IMR-90 (cell line): ENCODE measurements at regions not wholly inside any gene's neighbourhood (a gene's known extent, or its start where the extent isn't known, plus 50 kb on each side); places are given as distances from the start of the nearest gene placed in this dataset.

Source experiments
- ATAC-seq: fragments of 200-7000 bp; cut with Tn5 transposase; 2 replicates; pipeline ENCODE4 v1.9.1; 2020; ENCODE audit warnings: low read depth, mild to moderate bottlenecking, moderate library complexity
- BruUV-seq: library from RNA; stranded (reverse); fragments of 400-500 nt; replicated peaks from 2 replicates; lab custom pipeline; 2021; lab: Mats Ljungman, UMichigan
- CTCF ChIA-PET: fragments of 300-600 bp; formaldehyde crosslinking; extraction: SDS; loops from one replicate; lab custom pipeline; 2021; ENCODE audit warnings: antibody characterized with exemption; lab: Yijun Ruan, JAX
- POLR2A ChIA-PET: fragments of 300-600 bp; sonication (Branson Sonifier 250); formaldehyde crosslinking; loops from one replicate; lab custom pipeline; 2022; ENCODE audit warnings: antibody characterized with exemption; ENCODE audit not compliant: unreplicated experiment; lab: Charles Lee
- DNase-seq: peaks from one replicate; pipeline ENCODE4 v3.0.0; 2013
- H2AFZ ChIP-seq: replicated peaks from 2 replicates; pipeline ENCODE3; 2013; ENCODE audit warnings: low read length, mild to moderate bottlenecking; ENCODE audit not compliant: poor library complexity
- H2AK5ac ChIP-seq: 2 replicates; pipeline ENCODE4 v1.6.1; 2013; ENCODE audit warnings: low read depth, low read length, inconsistent platforms
- H2AK9ac ChIP-seq: replicated peaks from 2 replicates; pipeline ENCODE3; 2013; ENCODE audit warnings: mild to moderate bottlenecking, low read depth, low read length, moderate library complexity; ENCODE audit not compliant: poor library complexity
- H2BK120ac ChIP-seq: 2 replicates; pipeline ENCODE4 v1.6.1; 2013; ENCODE audit warnings: low read depth, low read length, inconsistent platforms
- H2BK15ac ChIP-seq: 3 replicates; pipeline ENCODE4 v1.6.1; 2013; ENCODE audit warnings: low read depth, low read length, inconsistent platforms
- H2BK20ac ChIP-seq: 2 replicates; pipeline ENCODE4 v1.6.1; 2013; ENCODE audit warnings: low read depth, mild to moderate bottlenecking, inconsistent platforms, low read length, moderate library complexity
- H2BK5ac ChIP-seq: 2 replicates; pipeline ENCODE4 v1.6.1; 2013; ENCODE audit warnings: mild to moderate bottlenecking, low read depth, low read length, inconsistent platforms; ENCODE audit not compliant: poor library complexity, severe bottlenecking
- H3K14ac ChIP-seq: replicated peaks from 2 replicates; pipeline ENCODE4 v1.6.1; 2013; ENCODE audit warnings: low read depth, low read length, inconsistent platforms
- H3K18ac ChIP-seq: 2 replicates; pipeline ENCODE4 v1.6.1; 2013; ENCODE audit warnings: low read depth, low read length, control low read depth
- H3K23ac ChIP-seq: 2 replicates; pipeline ENCODE4 v1.6.1; 2013; ENCODE audit warnings: low read depth, low read length, inconsistent platforms
- H3K27ac ChIP-seq: 2 replicates; pipeline ENCODE4 v1.5.1; 2013; ENCODE audit warnings: mild to moderate bottlenecking, control low read depth, low read length; ENCODE audit not compliant: insufficient read depth
- H3K27me3 ChIP-seq: 2 replicates; pipeline ENCODE4 v1.6.1; 2013; ENCODE audit warnings: low read length; ENCODE audit not compliant: control insufficient read depth, insufficient read depth
- H3K36me3 ChIP-seq: 2 replicates; pipeline ENCODE4 v1.6.1; 2013; ENCODE audit warnings: low read length, mixed read lengths; ENCODE audit not compliant: control insufficient read depth, insufficient read depth
- H3K4ac ChIP-seq: 2 replicates; pipeline ENCODE4 v1.6.1; 2013; ENCODE audit warnings: low read depth, low read length, inconsistent platforms
- H3K4me1 ChIP-seq: 2 replicates; pipeline ENCODE4 v1.6.1; 2013; ENCODE audit warnings: low read length, mixed read lengths; ENCODE audit not compliant: control insufficient read depth, insufficient read depth
- H3K4me2 ChIP-seq: 2 replicates; pipeline ENCODE4 v1.6.1; 2013; ENCODE audit warnings: low read depth, mild to moderate bottlenecking, control low read depth, low read length, moderate library complexity
- H3K4me3 ChIP-seq: 2 replicates; pipeline ENCODE4 v1.5.1; 2013; ENCODE audit warnings: low read depth, mild to moderate bottlenecking, control low read depth, low read length, moderate library complexity; ENCODE audit not compliant: insufficient read depth
- H3K56ac ChIP-seq: 2 replicates; pipeline ENCODE4 v1.6.1; 2013; ENCODE audit warnings: low read length, inconsistent platforms; ENCODE audit not compliant: insufficient read depth; ENCODE audit errors: extremely low read depth
- H3K79me1 ChIP-seq, 2 experiments: 2 replicates each; pipeline ENCODE4 v1.6.1; 2013; ENCODE audit warnings: low read length in 2 of 2, inconsistent platforms in 1 of 2, low read depth in 1 of 2
- H3K9ac ChIP-seq: 2 replicates; pipeline ENCODE4 v1.6.1; 2013; ENCODE audit warnings: low read depth, low read length, control low read depth
- H3K9me1 ChIP-seq: 2 replicates; pipeline ENCODE4 v1.6.1; 2013; ENCODE audit warnings: low read length, inconsistent platforms; ENCODE audit not compliant: insufficient read depth
- H3K9me3 ChIP-seq: 2 replicates; pipeline ENCODE4 v1.6.1; 2013; ENCODE audit warnings: low read length; ENCODE audit not compliant: control insufficient read depth, insufficient read depth
- H4K20me1 ChIP-seq: 2 replicates; pipeline ENCODE4 v1.6.1; 2013; ENCODE audit warnings: low read length, inconsistent platforms; ENCODE audit not compliant: insufficient read depth
- H4K5ac ChIP-seq: 2 replicates; pipeline ENCODE4 v1.6.1; 2013; ENCODE audit warnings: mild to moderate bottlenecking, low read depth, low read length, control low read depth
- H4K8ac ChIP-seq, 2 experiments: 2 replicates each; pipeline ENCODE4 v1.6.1; 2013; ENCODE audit warnings: low read depth in 2 of 2, low read length in 2 of 2, control low read depth in 1 of 2, inconsistent platforms in 1 of 2
- H4K91ac ChIP-seq: 2 replicates; pipeline ENCODE4 v1.6.1; 2013; ENCODE audit warnings: low read depth, low read length, inconsistent platforms; ENCODE audit not compliant: insufficient read depth
- CHD1 ChIP-seq: IDR thresholded peaks from 2 replicates; pipeline ENCODE4 v1.6.1; 2012; ENCODE audit warnings: low read depth, low read length, improper control_type of control experiment
- FOS ChIP-seq: fragments of 150-350 bp; IDR thresholded peaks from 2 replicates; pipeline ENCODE4 v1.6.1; 2016; ENCODE audit warnings: low read depth, low read length
- MAFK ChIP-seq: IDR thresholded peaks from 2 replicates; pipeline ENCODE4 v1.6.1; 2012; ENCODE audit warnings: low read depth, low read length, improper control_type of control experiment
- MAZ ChIP-seq: IDR thresholded peaks from 2 replicates; pipeline ENCODE4 v1.6.1; 2012; ENCODE audit warnings: low read depth, mild to moderate bottlenecking, low read length, improper control_type of control experiment, moderate library complexity, borderline replicate concordance
- MXI1 ChIP-seq: IDR thresholded peaks from 2 replicates; pipeline ENCODE4 v1.6.1; 2012; ENCODE audit warnings: low read depth, mild to moderate bottlenecking, low read length, moderate library complexity, borderline replicate concordance
- POLR2A ChIP-seq: IDR thresholded peaks from 2 replicates; pipeline ENCODE4 v1.6.1; 2012; ENCODE audit warnings: mild to moderate bottlenecking, low read depth, low read length
- RAD21 ChIP-seq: IDR thresholded peaks from 2 replicates; pipeline ENCODE4 v1.6.1; 2012; ENCODE audit warnings: low read length, improper control_type of control experiment
- RCOR1 ChIP-seq: IDR thresholded peaks from 2 replicates; pipeline ENCODE4 v1.6.1; 2012; ENCODE audit warnings: mild to moderate bottlenecking, low read length, improper control_type of control experiment; ENCODE audit not compliant: insufficient replicate concordance
- RFX5 ChIP-seq: IDR thresholded peaks from 2 replicates; pipeline ENCODE4 v1.8.0; 2012; ENCODE audit warnings: low read depth, mild to moderate bottlenecking, low read length, moderate library complexity
- SMC3 ChIP-seq: fragments of 150-350 bp; IDR thresholded peaks from 2 replicates; pipeline ENCODE4 v1.6.1; 2016; ENCODE audit warnings: low read depth, mild to moderate bottlenecking, antibody characterized with exemption, low read length, moderate library complexity
- USF2 ChIP-seq: fragments of 150-350 bp; IDR thresholded peaks from 2 replicates; pipeline ENCODE4 v1.6.1; 2017; ENCODE audit warnings: mild to moderate bottlenecking, antibody characterized with exemption, low read length, low read depth
- WGBS, 2 experiments: methylation state at CpG; one replicate each; pipeline versions ENCODE4 v1.1.5 to v1.1.7; 2013; ENCODE audit warnings: missing lambda C conversion rate in 2 of 2; ENCODE audit not compliant: insufficient read length in 1 of 2; ENCODE audit errors: extremely low coverage in 2 of 2; 5-methylcytosine and 5-hydroxymethylcytosine counted together
- dilution Hi-C: fragments of 300-500 bp; cut with HindIII; formaldehyde crosslinking; loops from one replicate; pipeline ENCODE4 v1.14.3; 2018; ENCODE audit warnings: low sequenced_read_pairs; ENCODE audit not compliant: unreplicated experiment
- in situ Hi-C: fragments of 300-500 bp; cut with MboI; formaldehyde crosslinking; loops from 3 replicates; pipeline ENCODE4 v1.14.3; 2019; ENCODE audit warnings: low sequenced_read_pairs, inconsistent platforms, mixed read lengths
- intact Hi-C: fragments of 100-400 bp; cut with micrococcal nuclease; formaldehyde crosslinking; loops from 2 replicates; pipeline ENCODE4 v1.10.0; 2022

GRCh38 chr12:91492648-91493047 lies 310.0 kb upstream of the DCN start:
- WGBS, 2 experiments = no CpG with 5 or more reads among the region's 1 CpG
- no peaks in the 10 kb centered on the region for H3K79me1 ChIP-seq
- H3K18ac ChIP-seq = no peak overlapping the region
- no peak overlapping the region for H2BK20ac ChIP-seq
- no peak overlapping the region for H2AK5ac ChIP-seq
- H4K91ac ChIP-seq = no peak overlapping the region
- no peak overlapping the region for H2BK15ac ChIP-seq
- intact Hi-C loops = no loop called here
- DNase-seq (no peak), ATAC-seq (no peak)
- no peak overlapping the region for H2BK5ac ChIP-seq
- TF ChIP-seq RAD21 (no peak), USF2 (no peak), CHD1 (no peak), SMC3 (no peak), FOS (no peak), RFX5 (no peak), MAFK (no peak), MAZ (no peak), MXI1 (no peak), POLR2A (no peak), RCOR1 (no peak)
- no peaks in the 10 kb centered on the region for H3K9me3 ChIP-seq
- H3K4me1 ChIP-seq = no peaks in the 10 kb centered on the region
- no peak overlapping the region for H4K8ac ChIP-seq
- H3K36me3 ChIP-seq = no peaks in the 10 kb centered on the region
- H3K23ac ChIP-seq = no peak overlapping the region
- H3K14ac ChIP-seq = no peak overlapping the region
- in situ Hi-C loops = no loop called here
- H4K5ac ChIP-seq = no peak overlapping the region
- H4K20me1 ChIP-seq = no peaks in the 10 kb centered on the region
- H3K4ac ChIP-seq = no peak overlapping the region
- no peak overlapping the region for H3K9ac ChIP-seq
- H2AFZ ChIP-seq = no peak overlapping the region
- H3K4me2 ChIP-seq = no peak overlapping the region
- no peaks in the 10 kb centered on the region for H3K27me3 ChIP-seq
- no peak overlapping the region for H3K56ac ChIP-seq
- no peak overlapping the region for H3K27ac ChIP-seq
- no peaks in the 10 kb centered on the region for H3K9me1 ChIP-seq
- no peak overlapping the region for H2BK120ac ChIP-seq
- POLR2A ChIA-PET = no interaction called here
- dilution Hi-C loops = no loop called here
- H2AK9ac ChIP-seq = no peak overlapping the region
- no peak overlapping the region for H3K4me3 ChIP-seq
- CTCF ChIA-PET = no interaction called here
- no TSS peak for BruUV-seq
